Stimulated activated CD4-positive, alpha-beta T cell treated with anti-CD3 and anti-CD28 coated beads, Interleukin-12 subunit alpha, Interleukin-12 subunit beta, amount 100 ng/mL, for 48 hours (primary cell): ENCODE measurements at regions not wholly inside any gene's neighbourhood (a gene's known extent, or its start where the extent isn't known, plus 50 kb on each side); places are given as distances from the start of the nearest gene placed in this dataset.
"Not testable (repeated sequence)": the region's sequence is repeated elsewhere in the genome, so short reads cannot be mapped to it uniquely, and the experiment has no call there.

Experiments used
- DNase-seq, 3 donors: peaks; one replicate each; pipeline ENCODE4 v3.0.0-alpha.2; 2020; ENCODE audit warnings: low read depth in 2 of 3, low spot score in 1 of 3

- no peak for DNase-seq
Measured at GRCh38 chr16:26583803-26584202, 482.9 kb upstream of the C16orf82 start.

- no peak for DNase-seq
Measured at GRCh38 chr16:26593700-26594099, 473.0 kb upstream of the C16orf82 start.

- DNase-seq: no peak
Measured at GRCh38 chr16:26594666-26595065, 472.1 kb upstream of the C16orf82 start.

- no peak for DNase-seq
Measured at GRCh38 chr16:26595199-26595598, 471.5 kb upstream of the C16orf82 start.

GRCh38 chr16:26596033-26596432, 470.7 kb upstream of the C16orf82 start:
- DNase-seq: not testable (repeated sequence)

- peak; percentile 36 to 70 (median 67) for DNase-seq
Measured at GRCh38 chr16:26598061-26598460, 468.7 kb upstream of the C16orf82 start.

- no peak for DNase-seq
Measured at GRCh38 chr16:26598998-26599784, 467.5 kb upstream of the C16orf82 start.

GRCh38 chr16:26599785-26600104, 467.0 kb upstream of the C16orf82 start:
- no peak for DNase-seq

- no peak for DNase-seq
Measured at GRCh38 chr16:26601335-26601734, 465.4 kb upstream of the C16orf82 start.

- DNase-seq: no peak
Measured at GRCh38 chr16:26605626-26606271, 461.0 kb upstream of the C16orf82 start.

- DNase-seq: no peak
Measured at GRCh38 chr16:26606381-26607150, 460.2 kb upstream of the C16orf82 start.

GRCh38 chr16:26614237-26614841, 452.4 kb upstream of the C16orf82 start:
- DNase-seq: no peak

GRCh38 chr16:26623442-26623841, 443.3 kb upstream of the C16orf82 start:
- DNase-seq: no peak

- no peak for DNase-seq
Measured at GRCh38 chr16:26627958-26628357, 438.8 kb upstream of the C16orf82 start.

- not testable (repeated sequence) for DNase-seq
Measured at GRCh38 chr16:26631365-26631764, 435.4 kb upstream of the C16orf82 start.

- no peak for DNase-seq
Measured at GRCh38 chr16:26642047-26642664, 424.6 kb upstream of the C16orf82 start.

GRCh38 chr16:26643519-26643918, 423.2 kb upstream of the C16orf82 start:
- DNase-seq: no peak

GRCh38 chr16:26644912-26645543, 421.7 kb upstream of the C16orf82 start:
- no peak for DNase-seq

- DNase-seq: peak; percentile 28 to 44 (median 30)
Measured at GRCh38 chr16:26645614-26646013, 421.1 kb upstream of the C16orf82 start.

- no peak for DNase-seq
Measured at GRCh38 chr16:26647870-26648269, 418.9 kb upstream of the C16orf82 start.

GRCh38 chr16:26648851-26649250, 417.9 kb upstream of the C16orf82 start:
- DNase-seq: no peak
